T-cell (primary cell): ENCODE measurements at regions not wholly inside any gene's neighbourhood (a gene's known extent, or its start where the extent isn't known, plus 50 kb on each side); places are given as distances from the start of the nearest gene placed in this dataset.

Experiments
- ATAC-seq, 4 experiments: fragments of 200-7000 bp in 3 of 4; fragments of 150-1000 bp in 1 of 4; cut with Tn5 transposase; replicated peaks in 1 of 4; 1 replicate in 3 of 4; 2 replicates in 1 of 4; pipeline ENCODE4 v1.10.0; 2021; ENCODE audit warnings: moderate library complexity in 3 of 4, mild to moderate bottlenecking in 2 of 4, moderate number of reproducible peaks in 1 of 4
- CTCF ChIA-PET, 2 donors: fragments of 300-600 bp; sonication (Branson Sonifier 250); formaldehyde crosslinking; loops; one replicate each; lab custom pipeline; 2022; ENCODE audit warnings: antibody characterized with exemption in 2 of 2; lab: Charles Lee
- POLR2A ChIA-PET, 2 donors: fragments of 300-600 bp; sonication (Branson Sonifier 250); formaldehyde crosslinking; loops; one replicate each; lab custom pipeline; 2022; ENCODE audit warnings: antibody characterized with exemption in 2 of 2; lab: Charles Lee
- DNase-seq, 35 experiments: peaks; one replicate each; pipeline versions ENCODE4 v3.0.0 to v3.0.0-alpha.2; 2013 to 2023
- H3K27ac ChIP-seq: one replicate; pipeline ENCODE4 v1.5.1; 2013; ENCODE audit warnings: low read length
- H3K27me3 ChIP-seq, 2 experiments: replicated peaks in 1 of 2; 1 replicate in 1 of 2; 2 replicates in 1 of 2; pipeline versions ENCODE4 v1.6.1 to v1.7.0; 2013; ENCODE audit warnings: low read length in 1 of 2, mixed read lengths in 1 of 2; ENCODE audit not compliant: control insufficient read depth in 2 of 2, insufficient read depth in 2 of 2; ENCODE audit errors: extremely low read depth in 1 of 2
- H3K36me3 ChIP-seq, 2 donors: 1 replicate in 1 of 2; 2 replicates in 1 of 2; pipeline versions ENCODE4 v1.6.1 to v1.7.0; 2013; ENCODE audit warnings: low read length in 1 of 2; ENCODE audit not compliant: control insufficient read depth in 2 of 2, insufficient read depth in 1 of 2; ENCODE audit errors: extremely low read depth in 1 of 2
- H3K4me1 ChIP-seq, 2 experiments: 1 replicate in 1 of 2; 2 replicates in 1 of 2; pipeline versions ENCODE4 v1.6.1 to v1.7.0; 2013; ENCODE audit warnings: low read length in 2 of 2, mixed read lengths in 1 of 2; ENCODE audit not compliant: insufficient read depth in 2 of 2, control insufficient read depth in 1 of 2; ENCODE audit errors: extremely low read depth in 1 of 2
- H3K4me3 ChIP-seq, 2 donors: 1 replicate in 1 of 2; 2 replicates in 1 of 2; pipeline versions ENCODE4 v1.5.1 to v1.7.0; 2013; ENCODE audit warnings: mild to moderate bottlenecking in 2 of 2, low read length in 1 of 2, moderate library complexity in 1 of 2; ENCODE audit not compliant: control insufficient read depth in 1 of 2; ENCODE audit errors: extremely low read depth in 1 of 2
- H3K9me3 ChIP-seq: 2 replicates; pipeline ENCODE4 v1.7.0; 2013
- H3K27ac Mint-ChIP-seq, 2 donors: one replicate each; pipeline ENCODE4 v1.8.0; 2020 to 2021; ENCODE audit warnings: mild to moderate bottlenecking in 2 of 2, mixed read lengths in 2 of 2
- H3K27me3 Mint-ChIP-seq, 2 donors: one replicate each; pipeline ENCODE4 v1.8.0; 2021 to 2022; ENCODE audit warnings: mixed read lengths in 2 of 2
- H3K36me3 Mint-ChIP-seq: one replicate; pipeline ENCODE4 v1.8.0; 2021; ENCODE audit warnings: mixed read lengths
- H3K4me1 Mint-ChIP-seq, 3 donors: one replicate each; pipeline ENCODE4 v1.8.0; 2020 to 2022; ENCODE audit warnings: mixed read lengths in 3 of 3, mild to moderate bottlenecking in 1 of 3
- H3K4me3 Mint-ChIP-seq, 3 donors: one replicate each; pipeline ENCODE4 v1.8.0; 2020 to 2022; ENCODE audit warnings: mild to moderate bottlenecking in 3 of 3, mixed read lengths in 3 of 3, moderate library complexity in 3 of 3
- H3K9me3 Mint-ChIP-seq, 3 donors: one replicate each; pipeline ENCODE4 v1.8.0; 2020 to 2022; ENCODE audit warnings: mixed read lengths in 3 of 3
- WGBS: methylation state at CpG from one replicate; pipeline ENCODE4 v1.1.5; 2013; ENCODE audit warnings: missing lambda C conversion rate; ENCODE audit not compliant: insufficient coverage; 5-methylcytosine and 5-hydroxymethylcytosine counted together

GRCh38 chr5:63351164-63351563 lies 611.1 kb downstream of the HTR1A start:
- Mint-ChIP-seq H3K4me1 (no peaks in the 10 kb centered on the region), H3K9me3 (peaks cover 2 to 13% (median 4%) of the 10 kb centered on the region in 3 donors), H3K27ac (no peak overlapping the region), H3K4me3 (no peak overlapping the region), H3K27me3 (no peaks in the 10 kb centered on the region), H3K36me3 (no peaks in the 10 kb centered on the region)
- H3K27ac ChIP-seq, result no peak overlapping the region
- ChIA-PET POLR2A (no interaction called here), CTCF (no interaction called here)
- no peaks in the 10 kb centered on the region for H3K36me3 ChIP-seq
- no peaks in the 10 kb centered on the region for H3K4me1 ChIP-seq
- no peaks in the 10 kb centered on the region for H3K9me3 ChIP-seq
- no CpG with 5 or more reads among the region's 1 CpG for WGBS
- no peak overlapping the region for H3K4me3 ChIP-seq
- H3K27me3 ChIP-seq, result no peaks in the 10 kb centered on the region
- ATAC-seq (no peak), DNase-seq (no peak)

GRCh38 chr5:63346451-63346850 lies 615.8 kb downstream of the HTR1A start:
- H3K9me3 ChIP-seq, result no peaks in the 10 kb centered on the region
- Mint-ChIP-seq H3K36me3 (no peaks in the 10 kb centered on the region), H3K4me1 (no peaks in the 10 kb centered on the region), H3K4me3 (no peak overlapping the region), H3K9me3 (peaks cover 2 to 9% (median 7%) of the 10 kb centered on the region in 3 donors), H3K27ac (no peak overlapping the region), H3K27me3 (no peaks in the 10 kb centered on the region)
- ATAC-seq (no peak), DNase-seq (no peak)
- H3K4me1 ChIP-seq, result no peaks in the 10 kb centered on the region
- no peaks in the 10 kb centered on the region for H3K36me3 ChIP-seq
- H3K27me3 ChIP-seq, result no peaks in the 10 kb centered on the region
- POLR2A ChIA-PET, result no interaction called here
- CTCF ChIA-PET, result no interaction called here
- no peak overlapping the region for H3K4me3 ChIP-seq
- no peak overlapping the region for H3K27ac ChIP-seq

GRCh38 chr5:63341442-63341841 lies 620.8 kb downstream of the HTR1A start:
- Mint-ChIP-seq H3K4me1 (no peaks in the 10 kb centered on the region), H3K27ac (no peak overlapping the region), H3K27me3 (no peaks in the 10 kb centered on the region), H3K36me3 (no peaks in the 10 kb centered on the region), H3K4me3 (no peak overlapping the region), H3K9me3 (peaks cover 0 to 10% (median 9%) of the 10 kb centered on the region in 3 donors)
- H3K9me3 ChIP-seq, result no peaks in the 10 kb centered on the region
- no peaks in the 10 kb centered on the region for H3K36me3 ChIP-seq
- H3K27ac ChIP-seq, result no peak overlapping the region
- ATAC-seq (no peak), DNase-seq (no peak)
- H3K27me3 ChIP-seq, result no peaks in the 10 kb centered on the region
- H3K4me3 ChIP-seq, result no peak overlapping the region
- POLR2A ChIA-PET, result no interaction called here
- CTCF ChIA-PET, result no interaction called here
- no peaks in the 10 kb centered on the region for H3K4me1 ChIP-seq
- WGBS, result no CpG with 5 or more reads among the region's 2 CpGs

- Mint-ChIP-seq H3K4me1 (no peaks in the 10 kb centered on the region), H3K27ac (no peak overlapping the region), H3K4me3 (no peak overlapping the region), H3K27me3 (no peaks in the 10 kb centered on the region), H3K9me3 (peaks cover 5 to 10% (median 7%) of the 10 kb centered on the region in 3 donors), H3K36me3 (no peaks in the 10 kb centered on the region)
- H3K9me3 ChIP-seq, result no peaks in the 10 kb centered on the region
- no peak for DNase-seq
- no peaks in the 10 kb centered on the region for H3K27me3 ChIP-seq
- H3K4me3 ChIP-seq, result no peak overlapping the region
- ChIA-PET POLR2A (no interaction called here), CTCF (no interaction called here)
- no peaks in the 10 kb centered on the region for H3K36me3 ChIP-seq
- no CpG with 5 or more reads among the region's 1 CpG for WGBS
- ATAC-seq, result no peak
- no peak overlapping the region for H3K27ac ChIP-seq
- H3K4me1 ChIP-seq, result no peaks in the 10 kb centered on the region
These were observed 638.3 kb downstream of the HTR1A start for GRCh38 chr5:63323926-63324325.

GRCh38 chr5:63314551-63314950 lies 647.7 kb downstream of the HTR1A start:
- POLR2A ChIA-PET, result no interaction called here
- CTCF ChIA-PET, result no interaction called here
- peaks cover 7 to 17% (median 17%) of the 10 kb centered on the region in 3 donors for H3K9me3 Mint-ChIP-seq
- Histone ChIP-seq H3K27me3 (no peaks in the 10 kb centered on the region), H3K9me3 (no peaks in the 10 kb centered on the region), H3K27ac (no peak overlapping the region), H3K36me3 (no peaks in the 10 kb centered on the region), H3K4me1 (no peaks in the 10 kb centered on the region), H3K4me3 (no peak overlapping the region)
- H3K27me3 Mint-ChIP-seq, result no peaks in the 10 kb centered on the region
- no peak for DNase-seq
- no peak for ATAC-seq
- H3K4me1 Mint-ChIP-seq, result no peaks in the 10 kb centered on the region
- H3K27ac Mint-ChIP-seq, result no peak overlapping the region
- no CpG with 5 or more reads among the region's 6 CpGs for WGBS
- H3K4me3 Mint-ChIP-seq, result no peak overlapping the region
- H3K36me3 Mint-ChIP-seq, result no peaks in the 10 kb centered on the region

- Histone ChIP-seq H3K4me1 (no peaks in the 10 kb centered on the region), H3K4me3 (no peak overlapping the region), H3K9me3 (no peaks in the 10 kb centered on the region), H3K36me3 (no peaks in the 10 kb centered on the region), H3K27me3 (no peaks in the 10 kb centered on the region), H3K27ac (no peak overlapping the region)
- Mint-ChIP-seq H3K27ac (no peak overlapping the region), H3K36me3 (no peaks in the 10 kb centered on the region), H3K4me3 (no peak overlapping the region), H3K4me1 (no peaks in the 10 kb centered on the region), H3K27me3 (no peaks in the 10 kb centered on the region), H3K9me3 (peaks cover 3 to 19% (median 5%) of the 10 kb centered on the region in 3 donors)
- ChIA-PET POLR2A (no interaction called here), CTCF (no interaction called here)
- DNase-seq (no peak), ATAC-seq (no peak)
- WGBS, result no CpG with 5 or more reads among the region's 1 CpG
These were observed 651.6 kb downstream of the HTR1A start for GRCh38 chr5:63310644-63311043.

- Mint-ChIP-seq H3K4me1 (no peaks in the 10 kb centered on the region), H3K4me3 (no peak overlapping the region), H3K36me3 (no peaks in the 10 kb centered on the region), H3K27ac (no peak overlapping the region), H3K27me3 (no peaks in the 10 kb centered on the region), H3K9me3 (peaks cover 18 to 37% (median 20%) of the 10 kb centered on the region in 3 donors)
- no peaks in the 10 kb centered on the region for H3K27me3 ChIP-seq
- POLR2A ChIA-PET, result no interaction called here
- CTCF ChIA-PET, result no interaction called here
- WGBS, result no CpG with 5 or more reads among the region's 1 CpG
- no peak overlapping the region for H3K27ac ChIP-seq
- ATAC-seq (no peak), DNase-seq (no peak)
- no peak overlapping the region for H3K4me3 ChIP-seq
- H3K36me3 ChIP-seq, result no peaks in the 10 kb centered on the region
- no peaks in the 10 kb centered on the region for H3K9me3 ChIP-seq
- no peaks in the 10 kb centered on the region for H3K4me1 ChIP-seq
These were observed 655.3 kb downstream of the HTR1A start for GRCh38 chr5:63306909-63307308.
